IPS-15b (cell line): ENCODE measurements at regions not wholly inside any gene's neighbourhood (a gene's known extent, or its start where the extent isn't known, plus 50 kb on each side); places are given as distances from the start of the nearest gene placed in this dataset.

ENCODE experiments used
- H3K27me3 ChIP-seq: one replicate; pipeline ENCODE4 v1.6.1; 2013; ENCODE audit warnings: low read length; ENCODE audit not compliant: control insufficient read depth, insufficient read depth
- H3K36me3 ChIP-seq: one replicate; pipeline ENCODE4 v1.6.1; 2013; ENCODE audit warnings: low read length; ENCODE audit not compliant: control insufficient read depth, insufficient read depth
- H3K4me1 ChIP-seq: one replicate; pipeline ENCODE4 v1.6.1; 2013; ENCODE audit warnings: mild to moderate bottlenecking, low read length; ENCODE audit not compliant: control insufficient read depth, insufficient read depth
- H3K4me3 ChIP-seq: one replicate; pipeline ENCODE4 v1.5.1; 2013; ENCODE audit warnings: low read depth, low read length
- H3K9ac ChIP-seq: one replicate; pipeline ENCODE4 v1.6.1; 2013; ENCODE audit warnings: low read depth, mild to moderate bottlenecking, low read length
- H3K9me3 ChIP-seq: one replicate; pipeline ENCODE4 v1.6.1; 2013; ENCODE audit warnings: mild to moderate bottlenecking, low read length; ENCODE audit not compliant: control insufficient read depth, insufficient read depth

DNA sequence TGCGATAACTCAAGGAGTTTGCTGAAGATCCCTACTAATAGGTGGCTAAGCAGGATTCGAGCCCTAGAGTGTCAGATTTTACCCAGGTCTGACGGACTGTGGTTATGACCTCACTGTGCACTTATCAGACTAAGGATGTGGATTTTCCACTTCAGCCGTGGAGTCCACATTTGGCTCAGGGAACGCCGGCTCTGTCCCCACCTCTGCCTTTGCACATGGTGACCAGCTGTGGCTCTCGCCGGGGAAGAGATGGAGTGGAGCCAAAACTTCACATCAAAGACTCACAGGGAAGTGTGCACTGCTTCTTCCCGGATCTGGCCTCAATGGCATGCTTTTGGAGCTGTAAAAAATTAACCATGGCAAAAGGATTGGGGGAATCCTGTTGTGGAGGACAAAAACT, 249.3 kb upstream of the APCDD1 start:
- H3K9me3 ChIP-seq, result no peaks in the 10 kb centered on the region
- H3K9ac ChIP-seq, result no peak overlapping the region
- H3K27me3 ChIP-seq, result no peaks in the 10 kb centered on the region

DNA sequence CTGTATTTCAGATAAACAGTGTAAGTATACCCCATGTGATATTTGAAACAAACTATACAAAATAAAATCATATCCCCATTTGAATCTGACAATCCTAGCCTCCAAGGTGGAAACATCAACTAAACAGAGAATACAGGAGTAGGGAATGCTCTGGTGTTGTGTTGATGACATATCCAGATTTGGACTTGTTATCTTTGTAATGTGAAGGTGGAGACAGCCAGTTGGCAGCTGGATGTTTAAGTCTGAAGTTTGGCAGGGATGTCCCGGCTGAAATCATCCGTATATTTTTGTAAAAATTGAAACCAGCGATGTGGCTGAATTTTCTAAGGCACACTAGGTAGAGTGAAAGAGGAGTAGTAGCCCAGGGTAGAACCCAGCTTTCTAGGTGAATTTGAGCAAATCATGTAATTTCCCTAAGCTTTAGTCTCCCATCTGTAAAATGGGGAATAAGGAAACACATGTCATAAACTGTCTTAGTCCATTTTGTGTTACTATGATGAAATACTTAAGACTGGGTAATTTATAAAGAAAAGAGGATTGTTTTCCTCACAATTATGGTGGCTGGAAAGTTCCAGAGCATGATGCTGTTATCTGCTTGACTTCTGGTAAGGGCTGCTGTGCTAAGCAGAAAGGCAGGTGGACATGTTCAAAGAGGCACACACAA, 246.6 kb upstream of the APCDD1 start:
- no peaks in the 10 kb centered on the region for H3K4me1 ChIP-seq
- no peaks in the 10 kb centered on the region for H3K36me3 ChIP-seq
- H3K4me3 ChIP-seq, result no peak overlapping the region
- no peaks in the 10 kb centered on the region for H3K27me3 ChIP-seq
- no peak overlapping the region for H3K9ac ChIP-seq
- H3K9me3 ChIP-seq, result no peaks in the 10 kb centered on the region

More for the DNA sequence above, 249.3 kb upstream of the APCDD1 start:
- no peaks in the 10 kb centered on the region for H3K36me3 ChIP-seq
- H3K4me1 ChIP-seq, result peaks cover 2% of the 10 kb centered on the region
- no peak overlapping the region for H3K4me3 ChIP-seq

DNA sequence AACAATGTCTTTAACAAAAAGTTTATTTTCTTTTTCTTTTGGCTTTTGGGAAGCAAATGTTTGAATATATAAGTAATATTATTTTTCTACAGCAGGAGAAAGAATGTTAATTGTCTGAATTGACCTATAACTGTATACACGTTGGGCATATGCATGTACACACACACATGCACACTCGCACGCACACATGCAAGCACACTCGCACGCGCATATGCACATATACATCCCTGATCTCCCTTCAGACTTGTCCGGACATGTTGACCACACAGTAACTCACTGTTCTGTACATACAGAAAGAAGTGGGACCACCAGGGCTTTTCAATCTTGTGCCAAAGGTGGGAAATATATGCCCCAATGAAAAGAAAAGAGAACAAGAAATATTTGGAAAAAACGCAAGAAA, 245.1 kb upstream of the APCDD1 start:
- Histone ChIP-seq H3K36me3 (no peaks in the 10 kb centered on the region), H3K9ac (no peak overlapping the region), H3K4me3 (no peak overlapping the region), H3K9me3 (no peaks in the 10 kb centered on the region), H3K27me3 (no peaks in the 10 kb centered on the region), H3K4me1 (no peaks in the 10 kb centered on the region)

DNA sequence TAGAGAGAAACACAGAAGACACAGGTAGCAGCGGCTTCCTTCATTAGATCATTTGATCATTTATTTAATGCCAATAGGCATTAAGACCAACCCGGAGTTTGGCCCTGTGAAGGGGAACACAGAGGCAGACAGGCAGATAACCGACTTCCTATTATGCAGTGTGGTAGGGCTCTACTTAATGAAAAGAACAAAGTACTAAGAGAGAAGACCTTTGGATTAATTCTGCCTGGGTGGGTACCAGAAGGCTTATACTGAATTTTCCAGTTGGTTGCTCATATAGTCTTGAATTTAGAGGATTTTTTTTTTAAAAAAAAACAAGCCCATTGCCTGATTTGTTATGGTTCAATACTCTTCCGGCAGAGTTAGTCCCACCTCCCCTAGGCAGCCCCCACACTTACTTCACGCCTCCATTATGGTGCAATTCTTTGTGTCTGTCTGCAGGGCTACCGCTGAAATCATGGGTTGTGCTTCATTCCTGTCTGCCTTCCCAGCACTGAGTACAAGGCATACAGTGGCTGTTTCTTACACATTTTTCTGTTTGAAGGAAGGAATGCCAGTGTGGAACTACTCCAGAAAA, 244.3 kb upstream of the APCDD1 start:
- H3K4me3 ChIP-seq, result no peak overlapping the region
- H3K36me3 ChIP-seq, result no peaks in the 10 kb centered on the region
- H3K4me1 ChIP-seq, result no peaks in the 10 kb centered on the region
- H3K9me3 ChIP-seq, result no peaks in the 10 kb centered on the region
- no peak overlapping the region for H3K9ac ChIP-seq
- no peaks in the 10 kb centered on the region for H3K27me3 ChIP-seq

DNA sequence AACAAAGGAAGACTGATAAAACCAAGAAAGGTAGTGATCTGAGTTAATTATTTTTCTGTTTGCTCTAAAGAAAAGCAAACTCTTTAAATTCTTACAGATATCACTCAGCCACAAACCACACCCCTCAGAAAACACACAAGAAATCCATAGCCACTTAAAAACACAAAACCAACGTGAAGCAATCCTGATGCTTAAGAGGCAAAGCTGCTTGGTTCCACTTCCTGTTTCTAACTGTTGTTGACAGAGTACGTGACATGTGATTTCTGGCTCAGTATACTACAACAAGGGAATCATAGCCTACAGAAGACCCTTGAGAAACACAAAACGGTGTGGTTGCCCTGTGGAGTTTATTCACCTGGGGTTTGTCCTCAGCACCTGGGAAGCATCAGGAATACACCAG, 240.9 kb upstream of the APCDD1 start:
- Histone ChIP-seq H3K9me3 (no peaks in the 10 kb centered on the region), H3K36me3 (no peaks in the 10 kb centered on the region), H3K27me3 (no peaks in the 10 kb centered on the region), H3K9ac (no peak overlapping the region), H3K4me1 (no peaks in the 10 kb centered on the region), H3K4me3 (no peak overlapping the region)

DNA sequence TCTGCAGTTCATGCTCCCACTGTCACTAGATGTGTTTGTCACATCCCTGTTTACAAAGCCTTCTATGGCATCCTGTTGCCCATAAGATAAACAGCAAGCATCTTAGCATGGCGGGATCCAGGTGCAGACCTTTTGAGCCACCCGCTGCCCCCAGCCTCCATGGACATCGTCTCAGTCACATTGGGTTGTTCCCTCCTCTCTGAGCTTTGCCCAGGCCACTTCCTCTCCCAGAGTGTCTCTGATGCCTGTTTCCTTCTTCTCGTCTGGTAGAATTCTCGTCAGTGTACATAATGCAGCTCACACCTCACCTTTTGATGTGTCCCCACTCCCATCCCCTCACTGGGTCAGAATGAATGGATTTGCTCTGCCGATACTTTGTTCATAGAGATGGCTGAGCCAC, 239.0 kb upstream of the APCDD1 start:
- Histone ChIP-seq H3K4me1 (no peaks in the 10 kb centered on the region), H3K27me3 (no peaks in the 10 kb centered on the region), H3K9me3 (no peaks in the 10 kb centered on the region), H3K4me3 (no peak overlapping the region), H3K36me3 (no peaks in the 10 kb centered on the region), H3K9ac (no peak overlapping the region)

DNA sequence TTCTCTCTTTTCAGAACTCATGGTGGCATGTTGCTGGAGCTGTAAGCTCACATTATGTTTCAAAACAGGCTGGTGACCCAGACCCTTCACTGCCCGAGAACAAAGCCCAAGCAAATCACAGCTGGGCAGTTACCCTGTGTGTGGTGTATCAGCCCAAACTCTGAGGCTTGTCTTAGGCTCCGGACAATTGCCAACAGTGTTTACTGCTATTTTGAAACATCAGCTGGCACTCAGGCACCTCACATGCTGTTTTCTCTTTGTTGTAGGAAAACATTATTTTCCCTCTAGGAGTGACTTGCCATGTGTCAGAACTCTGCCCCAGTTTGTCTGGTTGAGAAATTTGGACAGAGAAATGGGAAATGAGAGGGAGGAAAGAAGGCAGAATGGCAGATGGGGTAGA, 237.6 kb upstream of the APCDD1 start:
- no peaks in the 10 kb centered on the region for H3K36me3 ChIP-seq
- H3K4me3 ChIP-seq, result no peak overlapping the region
- no peaks in the 10 kb centered on the region for H3K27me3 ChIP-seq
- no peaks in the 10 kb centered on the region for H3K9me3 ChIP-seq
- H3K4me1 ChIP-seq, result no peaks in the 10 kb centered on the region
- no peak overlapping the region for H3K9ac ChIP-seq

DNA sequence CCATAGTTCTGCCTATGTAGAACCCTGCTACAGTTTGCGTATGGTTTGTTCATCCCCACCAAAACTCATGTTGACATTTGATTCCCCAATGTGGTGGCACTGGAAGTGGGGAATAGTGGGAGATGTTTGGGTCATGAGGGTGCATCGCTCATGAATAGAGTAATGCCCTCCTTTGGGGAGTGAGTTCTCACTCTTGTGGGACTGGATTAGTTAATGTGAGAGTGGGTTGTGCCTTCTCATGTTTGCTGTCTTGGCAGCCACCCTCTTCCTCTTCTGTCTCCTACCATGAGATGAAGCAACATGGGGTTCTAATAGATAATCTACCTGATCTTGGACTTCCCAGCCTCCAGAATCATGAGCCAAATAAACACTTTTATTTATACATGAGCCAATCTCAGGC, 237.2 kb upstream of the APCDD1 start:
- Histone ChIP-seq H3K9ac (no peak overlapping the region), H3K9me3 (no peaks in the 10 kb centered on the region), H3K4me3 (no peak overlapping the region), H3K36me3 (no peaks in the 10 kb centered on the region), H3K27me3 (no peaks in the 10 kb centered on the region), H3K4me1 (no peaks in the 10 kb centered on the region)

DNA sequence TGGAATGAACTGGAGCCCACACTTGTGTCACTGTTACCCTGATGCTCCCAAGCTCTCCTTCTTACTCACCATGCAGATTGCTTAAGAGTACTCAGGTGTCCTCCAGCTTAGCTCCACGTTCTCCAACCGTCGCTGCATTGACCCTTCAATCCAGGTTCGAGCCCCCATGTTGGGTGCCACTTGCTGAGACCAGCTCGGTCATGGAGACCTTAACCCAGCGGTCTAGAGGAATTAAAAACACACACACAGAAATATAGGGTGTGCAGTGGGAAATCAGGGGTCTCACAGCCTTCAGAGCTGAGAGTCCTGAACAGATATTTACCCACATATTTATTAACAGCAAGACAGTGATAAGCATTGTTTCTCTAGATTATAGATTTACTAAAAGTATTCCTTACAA, 229.1 kb upstream of the APCDD1 start:
- no peaks in the 10 kb centered on the region for H3K9me3 ChIP-seq
- H3K27me3 ChIP-seq, result no peaks in the 10 kb centered on the region
- H3K36me3 ChIP-seq, result no peaks in the 10 kb centered on the region
- no peaks in the 10 kb centered on the region for H3K4me1 ChIP-seq
- H3K4me3 ChIP-seq, result no peak overlapping the region
- no peak overlapping the region for H3K9ac ChIP-seq

DNA sequence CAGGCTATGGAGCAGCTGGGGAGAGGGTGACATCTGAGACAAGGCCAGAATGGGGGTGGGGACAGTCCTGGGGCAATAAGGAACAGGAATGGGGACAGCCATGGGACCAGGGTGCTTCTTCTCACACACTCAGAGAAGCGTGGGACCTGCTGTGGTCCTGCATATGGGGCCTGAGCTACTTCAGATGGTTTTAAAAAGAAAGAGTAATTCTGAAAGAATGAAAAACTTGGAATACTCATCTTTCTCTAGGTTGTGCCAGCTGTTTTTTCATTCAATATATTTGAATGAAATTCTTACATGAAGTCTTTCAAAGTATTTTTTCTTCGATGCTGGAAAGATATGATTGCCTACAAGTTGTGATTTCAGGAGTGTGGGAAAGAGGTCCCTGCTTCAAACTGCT, 227.5 kb upstream of the APCDD1 start:
- no peaks in the 10 kb centered on the region for H3K4me1 ChIP-seq
- no peaks in the 10 kb centered on the region for H3K36me3 ChIP-seq
- H3K9ac ChIP-seq, result no peak overlapping the region
- H3K9me3 ChIP-seq, result no peaks in the 10 kb centered on the region
- no peaks in the 10 kb centered on the region for H3K27me3 ChIP-seq
- H3K4me3 ChIP-seq, result no peak overlapping the region

DNA sequence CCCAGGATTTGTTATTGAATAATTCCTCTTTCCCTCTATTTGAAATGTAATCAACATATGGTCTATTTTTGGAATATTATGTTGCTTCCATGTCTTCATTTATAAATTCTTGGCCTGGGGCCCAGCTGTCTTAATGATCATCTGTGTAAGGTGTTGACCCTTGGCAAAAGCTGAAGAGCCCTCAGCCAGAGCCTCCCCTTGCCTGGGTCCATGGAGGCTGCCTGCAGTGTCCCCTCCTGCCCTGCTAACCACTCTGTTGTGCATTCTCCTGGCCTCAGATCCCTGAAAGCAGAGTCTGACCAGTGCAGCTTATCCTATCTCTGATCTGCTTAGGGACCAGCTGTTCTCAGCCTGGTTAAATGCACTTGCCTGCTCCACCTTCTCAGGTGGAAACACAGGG, 226.1 kb upstream of the APCDD1 start:
- Histone ChIP-seq H3K4me1 (no peaks in the 10 kb centered on the region), H3K27me3 (no peaks in the 10 kb centered on the region), H3K4me3 (no peak overlapping the region), H3K9ac (no peak overlapping the region), H3K36me3 (no peaks in the 10 kb centered on the region), H3K9me3 (no peaks in the 10 kb centered on the region)

DNA sequence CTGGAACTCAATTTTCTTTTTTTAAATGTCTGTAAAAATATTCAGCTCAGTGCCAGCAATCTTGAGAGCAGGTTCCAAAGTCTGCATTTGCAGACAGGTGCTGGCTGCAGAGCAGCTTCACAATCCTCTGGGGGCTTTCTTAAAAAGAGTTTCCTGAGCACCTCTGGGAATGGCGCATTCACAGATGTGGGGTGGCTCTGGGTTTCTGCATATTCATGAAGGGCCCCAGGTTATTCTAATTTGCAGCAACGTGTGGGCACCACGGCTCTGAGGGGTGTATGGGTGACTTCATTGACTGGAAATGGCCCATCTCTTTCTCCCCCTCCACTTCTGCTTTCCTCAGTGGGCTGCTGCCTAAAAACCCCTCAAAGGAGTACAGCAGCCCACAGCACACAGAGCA, 225.0 kb upstream of the APCDD1 start:
- Histone ChIP-seq H3K36me3 (no peaks in the 10 kb centered on the region), H3K9ac (no peak overlapping the region), H3K4me1 (no peaks in the 10 kb centered on the region), H3K27me3 (no peaks in the 10 kb centered on the region), H3K9me3 (no peaks in the 10 kb centered on the region), H3K4me3 (no peak overlapping the region)
